B cell (primary cell): ENCODE measurements at regions not wholly inside any gene's neighbourhood (a gene's known extent, or its start where the extent isn't known, plus 50 kb on each side); places are given as distances from the start of the nearest gene placed in this dataset.

Source experiments
- EZH2 ChIP-seq: IDR thresholded peaks from 2 replicates; pipeline ENCODE4 v1.6.1; 2012; ENCODE audit warnings: borderline replicate concordance, low read depth, mild to moderate bottlenecking, moderate library complexity, low read length; ENCODE audit not compliant: insufficient read depth, poor library complexity, severe bottlenecking
- TF ChIP-seq, protein P1 (sequence below): fragments of 200-600 bp; IDR thresholded peaks from one replicate; pipeline ENCODE4 v1.8.0; 2022; ENCODE audit warnings: antibody characterized with exemption, mild to moderate bottlenecking

DNA sequence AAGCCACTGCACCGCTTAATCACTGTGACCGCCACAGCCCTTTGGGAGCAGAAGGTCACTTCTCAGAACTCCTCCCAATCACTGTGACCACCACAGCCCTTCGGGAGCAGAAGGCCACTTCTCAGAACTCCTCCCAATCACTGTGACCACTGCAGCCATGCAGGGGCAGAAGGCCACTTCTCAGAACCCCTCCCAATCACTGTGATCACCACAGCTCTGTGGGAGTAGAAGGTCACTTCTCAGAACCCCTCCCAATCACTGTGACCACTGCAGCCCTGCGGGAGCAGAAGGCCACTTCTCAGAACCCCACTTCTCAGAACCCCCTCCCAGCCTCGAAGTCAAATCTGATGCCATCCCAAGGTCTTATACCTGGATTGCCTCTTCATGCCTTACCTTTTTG lies 56.8 kb upstream of the DAPL1 start:
- TF ChIP-seq EZH2 = no peak
- TF ChIP-seq, protein P1, sequence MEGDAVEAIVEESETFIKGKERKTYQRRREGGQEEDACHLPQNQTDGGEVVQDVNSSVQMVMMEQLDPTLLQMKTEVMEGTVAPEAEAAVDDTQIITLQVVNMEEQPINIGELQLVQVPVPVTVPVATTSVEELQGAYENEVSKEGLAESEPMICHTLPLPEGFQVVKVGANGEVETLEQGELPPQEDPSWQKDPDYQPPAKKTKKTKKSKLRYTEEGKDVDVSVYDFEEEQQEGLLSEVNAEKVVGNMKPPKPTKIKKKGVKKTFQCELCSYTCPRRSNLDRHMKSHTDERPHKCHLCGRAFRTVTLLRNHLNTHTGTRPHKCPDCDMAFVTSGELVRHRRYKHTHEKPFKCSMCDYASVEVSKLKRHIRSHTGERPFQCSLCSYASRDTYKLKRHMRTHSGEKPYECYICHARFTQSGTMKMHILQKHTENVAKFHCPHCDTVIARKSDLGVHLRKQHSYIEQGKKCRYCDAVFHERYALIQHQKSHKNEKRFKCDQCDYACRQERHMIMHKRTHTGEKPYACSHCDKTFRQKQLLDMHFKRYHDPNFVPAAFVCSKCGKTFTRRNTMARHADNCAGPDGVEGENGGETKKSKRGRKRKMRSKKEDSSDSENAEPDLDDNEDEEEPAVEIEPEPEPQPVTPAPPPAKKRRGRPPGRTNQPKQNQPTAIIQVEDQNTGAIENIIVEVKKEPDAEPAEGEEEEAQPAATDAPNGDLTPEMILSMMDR = no peak
